ENCODE measurements at regions not wholly inside any gene's neighbourhood (a gene's known extent, or its start where the extent isn't known, plus 50 kb on each side); places are given as distances from the start of the nearest gene placed in this dataset.

DNA sequence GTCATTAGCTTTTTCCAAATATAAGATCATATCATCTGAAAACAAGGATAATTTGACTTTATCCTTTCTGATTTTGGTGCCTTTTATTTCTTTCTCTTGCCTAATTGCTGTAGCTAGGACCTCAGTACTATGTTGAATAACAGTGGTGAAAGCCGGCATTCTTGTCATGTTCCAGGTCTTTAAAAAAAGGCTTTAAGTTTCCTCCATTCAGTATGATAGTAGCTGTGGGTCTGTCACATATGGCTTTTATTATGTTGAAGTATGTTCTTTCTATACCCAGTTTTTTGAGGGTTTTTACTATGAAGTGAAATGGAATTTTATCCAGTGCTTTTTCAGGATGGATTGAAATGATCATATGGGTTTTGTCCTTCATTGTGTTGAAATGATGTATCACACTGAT lies 115.8 kb downstream of the DUSP10 start:
- TF ChIP-seq, protein P1, sequence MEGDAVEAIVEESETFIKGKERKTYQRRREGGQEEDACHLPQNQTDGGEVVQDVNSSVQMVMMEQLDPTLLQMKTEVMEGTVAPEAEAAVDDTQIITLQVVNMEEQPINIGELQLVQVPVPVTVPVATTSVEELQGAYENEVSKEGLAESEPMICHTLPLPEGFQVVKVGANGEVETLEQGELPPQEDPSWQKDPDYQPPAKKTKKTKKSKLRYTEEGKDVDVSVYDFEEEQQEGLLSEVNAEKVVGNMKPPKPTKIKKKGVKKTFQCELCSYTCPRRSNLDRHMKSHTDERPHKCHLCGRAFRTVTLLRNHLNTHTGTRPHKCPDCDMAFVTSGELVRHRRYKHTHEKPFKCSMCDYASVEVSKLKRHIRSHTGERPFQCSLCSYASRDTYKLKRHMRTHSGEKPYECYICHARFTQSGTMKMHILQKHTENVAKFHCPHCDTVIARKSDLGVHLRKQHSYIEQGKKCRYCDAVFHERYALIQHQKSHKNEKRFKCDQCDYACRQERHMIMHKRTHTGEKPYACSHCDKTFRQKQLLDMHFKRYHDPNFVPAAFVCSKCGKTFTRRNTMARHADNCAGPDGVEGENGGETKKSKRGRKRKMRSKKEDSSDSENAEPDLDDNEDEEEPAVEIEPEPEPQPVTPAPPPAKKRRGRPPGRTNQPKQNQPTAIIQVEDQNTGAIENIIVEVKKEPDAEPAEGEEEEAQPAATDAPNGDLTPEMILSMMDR (conservative IDR thresholded peaks at IDR 0.05 in 1 of 2, IDR thresholded peaks at IDR 0.05 in 1 of 2; ENCODE audit: low read depth in 1 of 2, low read length in 2 of 2), result no peak
- no peak for TF ChIP-seq EZH2 (IDR thresholded peaks at IDR 0.05; ENCODE audit: low read length, missing control alignments)
